A549 (cell line): ENCODE measurements at regions not wholly inside any gene's neighbourhood (a gene's known extent, or its start where the extent isn't known, plus 50 kb on each side); places are given as distances from the start of the nearest gene placed in this dataset.

Experiments used
- ATAC-seq, 2 experiments: fragments of 200-7000 bp in 1 of 2; fragments of >200 bp in 1 of 2; cut with Nextera tagmentation in 1 of 2; cut with Tn5 transposase in 1 of 2; 3 replicates each; pipeline versions ENCODE4 v1.8.0 to v1.9.1; 2018 to 2020; ENCODE audit warnings: mild to moderate bottlenecking in 1 of 2, moderate library complexity in 1 of 2
- CTCF ChIA-PET: fragments of 300-600 bp; sonication (Branson Sonifier 250); formaldehyde crosslinking; extraction: SDS; loops from one replicate; lab custom pipeline; 2021; ENCODE audit warnings: antibody characterized with exemption, inconsistent platforms; lab: Yijun Ruan, JAX
- POLR2A ChIA-PET: fragments of 350-600 bp; formaldehyde crosslinking; extraction: SDS; loops from one replicate; lab custom pipeline; 2021; ENCODE audit warnings: antibody characterized with exemption, inconsistent platforms; lab: Yijun Ruan, JAX
- DNase-seq, 2 experiments: peaks; one replicate each; pipeline versions ENCODE4 v3.0.0 to v3.0.0-alpha.2; 2011 to 2016; ENCODE audit warnings: low read depth in 1 of 2, low spot score in 1 of 2
- FAIRE-seq: peaks from 2 replicates; lab custom pipeline; 2011; peaks lifted over from hg19 to GRCh38; lab: Jason Lieb, UNC
- H3K27ac ChIP-seq, 2 experiments: fragments of >200 bp; sonication (Bioruptor Twin); formaldehyde crosslinking; 3 replicates each; pipeline ENCODE4 v1.5.1; 2016 to 2017
- H3K4me1 ChIP-seq: fragments of >200 bp; sonication (Bioruptor Twin); formaldehyde crosslinking; 3 replicates; pipeline ENCODE4 v1.6.1; 2016
- H3K4me2 ChIP-seq: fragments of >200 bp; sonication (Bioruptor Twin); formaldehyde crosslinking; 3 replicates; pipeline ENCODE4 v1.6.1; 2016
- H3K4me3 ChIP-seq: fragments of >200 bp; sonication (Bioruptor Twin); formaldehyde crosslinking; 3 replicates; pipeline ENCODE4 v1.5.1; 2016
- H3K9me3 ChIP-seq: fragments of >200 bp; sonication (Bioruptor Twin); formaldehyde crosslinking; 3 replicates; pipeline ENCODE4 v1.6.1; 2016
- CHD4 ChIP-seq: fragments of 200-600 bp; sonication (generic); IDR thresholded peaks from 2 replicates; pipeline ENCODE4 v1.6.1; 2016; ENCODE audit warnings: antibody characterized with exemption, mild to moderate bottlenecking, borderline replicate concordance
- EHMT2 ChIP-seq: fragments of 200-600 bp; sonication (generic); IDR thresholded peaks from 2 replicates; pipeline ENCODE4 v1.6.1; 2016; ENCODE audit warnings: antibody characterized with exemption, low read depth, mild to moderate bottlenecking, moderate library complexity
- FOXS1 ChIP-seq: fragments of 250-450 bp; sonication (Bioruptor Pico); IDR thresholded peaks from 2 replicates; pipeline ENCODE4 v1.5.0; 2020; ENCODE audit warnings: mild to moderate bottlenecking, moderate library complexity
- GATA3 ChIP-seq: IDR thresholded peaks from 2 replicates; pipeline ENCODE4 v1.6.1; 2012; ENCODE audit warnings: borderline replicate concordance
- KDM1A ChIP-seq: fragments of 200-600 bp; sonication (generic); IDR thresholded peaks from 2 replicates; pipeline ENCODE4 v1.6.1; 2016; ENCODE audit warnings: low read depth, mild to moderate bottlenecking
- NR3C1 ChIP-seq: fragments of >200 bp; sonication (Bioruptor Twin); formaldehyde crosslinking; IDR thresholded peaks from 3 replicates; pipeline ENCODE4 v1.6.1; 2017
- POLR2AphosphoS2 ChIP-seq: conservative IDR thresholded peaks from 2 replicates; pipeline ENCODE4 v1.6.1; 2012; ENCODE audit warnings: low read length, improper control_type of control experiment, inconsistent platforms
- RFX5 ChIP-seq: fragments of 450-650 bp; IDR thresholded peaks from 2 replicates; pipeline ENCODE4 v1.7.1; 2014; ENCODE audit warnings: antibody characterized with exemption, mild to moderate bottlenecking, moderate library complexity
- RNF2 ChIP-seq: fragments of 200-600 bp; sonication (generic); IDR thresholded peaks from 2 replicates; pipeline ENCODE4 v1.6.1; 2016; ENCODE audit warnings: low read depth, mild to moderate bottlenecking, antibody characterized with exemption, moderate library complexity, borderline replicate concordance
- SMC3 ChIP-seq: fragments of >200 bp; sonication (Bioruptor Twin); formaldehyde crosslinking; IDR thresholded peaks from 3 replicates; pipeline ENCODE4 v1.6.1; 2018; ENCODE audit warnings: inconsistent platforms
- SREBF2 ChIP-seq: fragments of 450-650 bp; IDR thresholded peaks from 2 replicates; pipeline ENCODE4 v1.6.1; 2014; ENCODE audit warnings: mild to moderate bottlenecking, moderate library complexity
- TP53 ChIP-seq: fragments of 250-450 bp; sonication (Bioruptor Pico); IDR thresholded peaks from 2 replicates; pipeline ENCODE4 v1.5.0; 2021; ENCODE audit warnings: mild to moderate bottlenecking, moderate library complexity
- whole genome bisulfite sequencing: methylation state at CpG from one replicate; pipeline ENCODE4 v1.1.6; 2017; ENCODE audit errors: missing lambda C conversion rate; 5-methylcytosine and 5-hydroxymethylcytosine counted together
- TF ChIP-seq, protein P1 (sequence below): fragments of 200-600 bp; sonication (generic); IDR thresholded peaks from 2 replicates; pipeline ENCODE4 v1.6.1; 2016; ENCODE audit warnings: antibody characterized with exemption, mild to moderate bottlenecking, moderate library complexity
- TF ChIP-seq, protein P2 (sequence below): fragments of >200 bp; sonication (Bioruptor Twin); formaldehyde crosslinking; IDR thresholded peaks from 3 replicates; pipeline ENCODE4 v1.5.1; 2016
- TF ChIP-seq, protein P3 (sequence below): fragments of 250-450 bp; sonication (Bioruptor Pico); IDR thresholded peaks from 2 replicates; pipeline ENCODE4 v1.5.0; 2021; ENCODE audit warnings: mild to moderate bottlenecking, moderate library complexity, borderline replicate concordance
- TF ChIP-seq, protein P4 (sequence below): fragments of 450-650 bp; IDR thresholded peaks from 2 replicates; pipeline ENCODE4 v1.6.1; 2014; ENCODE audit warnings: antibody characterized with exemption
- TF ChIP-seq, protein P5 (sequence below): IDR thresholded peaks from 2 replicates; pipeline ENCODE4 v1.6.1; 2012; ENCODE audit warnings: low read depth, borderline replicate concordance
- TF ChIP-seq, protein P6 (sequence below): IDR thresholded peaks from 2 replicates; pipeline ENCODE4 v1.6.1; 2012
- TF ChIP-seq, protein P7 (sequence below): fragments of 150-350 bp; IDR thresholded peaks from 2 replicates; pipeline ENCODE4 v1.6.1; 2014; ENCODE audit warnings: low read depth, mild to moderate bottlenecking, low read length

DNA sequence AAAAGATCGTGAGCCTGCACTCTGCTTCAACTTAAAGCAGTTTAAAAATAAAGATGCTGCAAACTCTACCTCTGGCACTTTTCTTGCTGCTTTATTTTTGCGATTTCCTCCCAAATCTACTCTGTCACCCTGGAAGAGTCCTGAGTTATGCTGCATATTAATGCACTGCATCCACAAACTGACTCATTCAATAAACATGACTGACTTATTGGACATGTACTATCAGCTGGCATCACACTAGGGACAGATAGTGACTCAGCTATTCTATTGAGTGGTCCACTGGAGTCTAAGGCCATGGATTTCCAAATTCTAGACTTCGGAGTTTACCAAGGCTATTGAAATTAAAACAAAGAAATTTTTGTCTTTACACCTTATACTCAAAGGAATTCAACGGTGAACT is 90.7 kb upstream of the PTPRR start (continued):
- TF ChIP-seq, protein P1, sequence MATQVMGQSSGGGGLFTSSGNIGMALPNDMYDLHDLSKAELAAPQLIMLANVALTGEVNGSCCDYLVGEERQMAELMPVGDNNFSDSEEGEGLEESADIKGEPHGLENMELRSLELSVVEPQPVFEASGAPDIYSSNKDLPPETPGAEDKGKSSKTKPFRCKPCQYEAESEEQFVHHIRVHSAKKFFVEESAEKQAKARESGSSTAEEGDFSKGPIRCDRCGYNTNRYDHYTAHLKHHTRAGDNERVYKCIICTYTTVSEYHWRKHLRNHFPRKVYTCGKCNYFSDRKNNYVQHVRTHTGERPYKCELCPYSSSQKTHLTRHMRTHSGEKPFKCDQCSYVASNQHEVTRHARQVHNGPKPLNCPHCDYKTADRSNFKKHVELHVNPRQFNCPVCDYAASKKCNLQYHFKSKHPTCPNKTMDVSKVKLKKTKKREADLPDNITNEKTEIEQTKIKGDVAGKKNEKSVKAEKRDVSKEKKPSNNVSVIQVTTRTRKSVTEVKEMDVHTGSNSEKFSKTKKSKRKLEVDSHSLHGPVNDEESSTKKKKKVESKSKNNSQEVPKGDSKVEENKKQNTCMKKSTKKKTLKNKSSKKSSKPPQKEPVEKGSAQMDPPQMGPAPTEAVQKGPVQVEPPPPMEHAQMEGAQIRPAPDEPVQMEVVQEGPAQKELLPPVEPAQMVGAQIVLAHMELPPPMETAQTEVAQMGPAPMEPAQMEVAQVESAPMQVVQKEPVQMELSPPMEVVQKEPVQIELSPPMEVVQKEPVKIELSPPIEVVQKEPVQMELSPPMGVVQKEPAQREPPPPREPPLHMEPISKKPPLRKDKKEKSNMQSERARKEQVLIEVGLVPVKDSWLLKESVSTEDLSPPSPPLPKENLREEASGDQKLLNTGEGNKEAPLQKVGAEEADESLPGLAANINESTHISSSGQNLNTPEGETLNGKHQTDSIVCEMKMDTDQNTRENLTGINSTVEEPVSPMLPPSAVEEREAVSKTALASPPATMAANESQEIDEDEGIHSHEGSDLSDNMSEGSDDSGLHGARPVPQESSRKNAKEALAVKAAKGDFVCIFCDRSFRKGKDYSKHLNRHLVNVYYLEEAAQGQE: no peak
- TF ChIP-seq, protein P2, sequence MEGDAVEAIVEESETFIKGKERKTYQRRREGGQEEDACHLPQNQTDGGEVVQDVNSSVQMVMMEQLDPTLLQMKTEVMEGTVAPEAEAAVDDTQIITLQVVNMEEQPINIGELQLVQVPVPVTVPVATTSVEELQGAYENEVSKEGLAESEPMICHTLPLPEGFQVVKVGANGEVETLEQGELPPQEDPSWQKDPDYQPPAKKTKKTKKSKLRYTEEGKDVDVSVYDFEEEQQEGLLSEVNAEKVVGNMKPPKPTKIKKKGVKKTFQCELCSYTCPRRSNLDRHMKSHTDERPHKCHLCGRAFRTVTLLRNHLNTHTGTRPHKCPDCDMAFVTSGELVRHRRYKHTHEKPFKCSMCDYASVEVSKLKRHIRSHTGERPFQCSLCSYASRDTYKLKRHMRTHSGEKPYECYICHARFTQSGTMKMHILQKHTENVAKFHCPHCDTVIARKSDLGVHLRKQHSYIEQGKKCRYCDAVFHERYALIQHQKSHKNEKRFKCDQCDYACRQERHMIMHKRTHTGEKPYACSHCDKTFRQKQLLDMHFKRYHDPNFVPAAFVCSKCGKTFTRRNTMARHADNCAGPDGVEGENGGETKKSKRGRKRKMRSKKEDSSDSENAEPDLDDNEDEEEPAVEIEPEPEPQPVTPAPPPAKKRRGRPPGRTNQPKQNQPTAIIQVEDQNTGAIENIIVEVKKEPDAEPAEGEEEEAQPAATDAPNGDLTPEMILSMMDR: no peak
- TF ChIP-seq KDM1A (no peak), FOXS1 (CRISPR knock-in tag) (no peak)
- TF ChIP-seq, protein P3, sequence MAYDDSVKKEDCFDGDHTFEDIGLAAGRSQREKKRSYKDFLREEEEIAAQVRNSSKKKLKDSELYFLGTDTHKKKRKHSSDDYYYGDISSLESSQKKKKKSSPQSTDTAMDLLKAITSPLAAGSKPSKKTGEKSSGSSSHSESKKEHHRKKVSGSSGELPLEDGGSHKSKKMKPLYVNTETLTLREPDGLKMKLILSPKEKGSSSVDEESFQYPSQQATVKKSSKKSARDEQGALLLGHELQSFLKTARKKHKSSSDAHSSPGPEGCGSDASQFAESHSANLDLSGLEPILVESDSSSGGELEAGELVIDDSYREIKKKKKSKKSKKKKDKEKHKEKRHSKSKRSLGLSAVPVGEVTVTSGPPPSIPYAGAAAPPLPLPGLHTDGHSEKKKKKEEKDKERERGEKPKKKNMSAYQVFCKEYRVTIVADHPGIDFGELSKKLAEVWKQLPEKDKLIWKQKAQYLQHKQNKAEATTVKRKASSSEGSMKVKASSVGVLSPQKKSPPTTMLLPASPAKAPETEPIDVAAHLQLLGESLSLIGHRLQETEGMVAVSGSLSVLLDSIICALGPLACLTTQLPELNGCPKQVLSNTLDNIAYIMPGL: no peak

DNA sequence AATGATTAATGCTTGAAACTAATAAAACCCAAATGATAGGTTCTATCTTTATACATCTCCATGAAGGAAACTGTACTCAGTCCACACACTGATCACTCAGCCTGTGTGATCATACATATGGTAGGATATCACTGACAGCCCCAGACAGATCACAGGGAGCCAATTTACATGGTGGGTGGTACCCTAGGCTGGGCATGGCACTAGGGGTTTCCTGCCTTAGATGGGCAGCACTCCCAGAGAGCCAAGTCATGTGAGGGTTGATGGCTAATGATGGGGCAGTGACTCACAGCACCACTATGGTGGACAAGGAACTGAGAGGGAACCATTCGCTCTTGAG is 89.6 kb upstream of the PTPRR start:
- ChIA-PET POLR2A (no interaction called here), CTCF (interaction anchor here (1.6 kb wide), 1 partner anchor 12 kb away, joined by 4 read pairs; no protein-coding TSS in a partner anchor)
- TF ChIP-seq EHMT2: no peak
- no peak overlapping the region for H3K4me2 ChIP-seq
- H3K4me1 ChIP-seq: peaks cover 4% of the 10 kb centered on the region; the same call in 1 of the 3 replicates
- ATAC-seq: no peak
- no peak for DNase-seq
- no peak for FAIRE-seq
- no peaks in the 10 kb centered on the region for H3K9me3 ChIP-seq
- no peak overlapping the region for H3K4me3 ChIP-seq
- H3K27ac ChIP-seq: no peak overlapping the region
- 57% methylated on average over 1 of the region's 1 CpG for WGBS

DNA sequence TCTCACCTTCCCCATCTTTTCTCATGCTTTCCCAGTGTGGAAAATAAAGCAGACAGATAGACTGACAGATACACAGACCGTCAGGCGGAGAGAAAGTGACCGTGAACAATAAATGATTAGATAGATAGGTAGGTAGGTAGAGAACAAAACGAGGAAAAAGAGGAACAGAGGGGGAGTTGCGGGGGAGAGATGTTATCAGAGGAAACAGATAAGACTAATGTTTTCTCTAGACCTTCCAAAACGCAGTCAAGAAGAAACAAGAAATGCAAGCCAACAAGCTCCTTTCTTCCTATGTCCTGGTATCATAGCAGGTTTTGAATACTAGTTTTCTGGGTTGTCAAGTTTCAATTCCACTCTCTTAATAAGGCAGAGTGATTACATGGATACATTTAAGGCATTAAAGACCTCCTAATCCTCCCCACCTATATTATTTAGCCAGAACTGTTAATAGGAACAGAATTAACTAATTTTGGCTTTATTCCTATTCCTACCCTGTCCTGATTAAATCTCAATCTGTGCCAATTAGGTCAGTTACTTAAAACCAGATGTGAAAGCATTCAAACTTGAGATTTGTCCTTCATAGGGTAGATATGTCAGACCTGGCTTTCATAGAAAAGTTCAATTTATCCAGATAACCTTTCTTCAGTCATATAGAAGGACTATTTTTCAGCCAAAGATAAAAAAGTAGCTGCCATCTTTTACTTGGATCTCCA is 89.0 kb upstream of the PTPRR start:
- FAIRE-seq: no peak
- ChIA-PET POLR2A (no interaction called here), CTCF (interaction anchor here (1.6 kb wide), 1 partner anchor 12 kb away, joined by 4 read pairs; no protein-coding TSS in a partner anchor)
- 48% methylated on average over 6 of the region's 6 CpGs for WGBS
- ATAC-seq: no peak
- TF ChIP-seq, protein P4, sequence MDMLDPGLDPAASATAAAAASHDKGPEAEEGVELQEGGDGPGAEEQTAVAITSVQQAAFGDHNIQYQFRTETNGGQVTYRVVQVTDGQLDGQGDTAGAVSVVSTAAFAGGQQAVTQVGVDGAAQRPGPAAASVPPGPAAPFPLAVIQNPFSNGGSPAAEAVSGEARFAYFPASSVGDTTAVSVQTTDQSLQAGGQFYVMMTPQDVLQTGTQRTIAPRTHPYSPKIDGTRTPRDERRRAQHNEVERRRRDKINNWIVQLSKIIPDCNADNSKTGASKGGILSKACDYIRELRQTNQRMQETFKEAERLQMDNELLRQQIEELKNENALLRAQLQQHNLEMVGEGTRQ: no peak
- no peak for TF ChIP-seq GATA3
- TF ChIP-seq RNF2: no peak
- TF ChIP-seq, protein P5, sequence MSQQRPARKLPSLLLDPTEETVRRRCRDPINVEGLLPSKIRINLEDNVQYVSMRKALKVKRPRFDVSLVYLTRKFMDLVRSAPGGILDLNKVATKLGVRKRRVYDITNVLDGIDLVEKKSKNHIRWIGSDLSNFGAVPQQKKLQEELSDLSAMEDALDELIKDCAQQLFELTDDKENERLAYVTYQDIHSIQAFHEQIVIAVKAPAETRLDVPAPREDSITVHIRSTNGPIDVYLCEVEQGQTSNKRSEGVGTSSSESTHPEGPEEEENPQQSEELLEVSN: no peak
- TF ChIP-seq SREBF2: no peak
- no peak for TF ChIP-seq TP53
- TF ChIP-seq, protein P6, sequence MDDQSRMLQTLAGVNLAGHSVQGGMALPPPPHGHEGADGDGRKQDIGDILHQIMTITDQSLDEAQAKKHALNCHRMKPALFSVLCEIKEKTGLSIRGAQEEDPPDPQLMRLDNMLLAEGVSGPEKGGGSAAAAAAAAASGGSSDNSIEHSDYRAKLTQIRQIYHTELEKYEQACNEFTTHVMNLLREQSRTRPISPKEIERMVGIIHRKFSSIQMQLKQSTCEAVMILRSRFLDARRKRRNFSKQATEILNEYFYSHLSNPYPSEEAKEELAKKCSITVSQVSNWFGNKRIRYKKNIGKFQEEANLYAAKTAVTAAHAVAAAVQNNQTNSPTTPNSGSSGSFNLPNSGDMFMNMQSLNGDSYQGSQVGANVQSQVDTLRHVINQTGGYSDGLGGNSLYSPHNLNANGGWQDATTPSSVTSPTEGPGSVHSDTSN: no peak
- TF ChIP-seq RFX5: no peak
- TF ChIP-seq POLR2AphosphoS2: no peak
- no peak for TF ChIP-seq CHD4
- TF ChIP-seq SMC3: no peak
- TF ChIP-seq, protein P7, sequence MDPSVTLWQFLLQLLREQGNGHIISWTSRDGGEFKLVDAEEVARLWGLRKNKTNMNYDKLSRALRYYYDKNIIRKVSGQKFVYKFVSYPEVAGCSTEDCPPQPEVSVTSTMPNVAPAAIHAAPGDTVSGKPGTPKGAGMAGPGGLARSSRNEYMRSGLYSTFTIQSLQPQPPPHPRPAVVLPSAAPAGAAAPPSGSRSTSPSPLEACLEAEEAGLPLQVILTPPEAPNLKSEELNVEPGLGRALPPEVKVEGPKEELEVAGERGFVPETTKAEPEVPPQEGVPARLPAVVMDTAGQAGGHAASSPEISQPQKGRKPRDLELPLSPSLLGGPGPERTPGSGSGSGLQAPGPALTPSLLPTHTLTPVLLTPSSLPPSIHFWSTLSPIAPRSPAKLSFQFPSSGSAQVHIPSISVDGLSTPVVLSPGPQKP: no peak
- TF ChIP-seq NR3C1: no peak
- no peak for DNase-seq
- Histone ChIP-seq H3K4me1 (peaks cover 4% of the 10 kb centered on the region; the same call in 1 of the 3 replicates), H3K9me3 (no peaks in the 10 kb centered on the region), H3K27ac (no peak overlapping the region), H3K4me2 (no peak overlapping the region), H3K4me3 (no peak overlapping the region)
